ENCODE measurements at regions not wholly inside any gene's neighbourhood (a gene's known extent, or its start where the extent isn't known, plus 50 kb on each side); places are given as distances from the start of the nearest gene placed in this dataset.
"Not testable (repeated sequence)": the region's sequence is repeated elsewhere in the genome, so short reads cannot be mapped to it uniquely, and the experiment has no call there.

DNA sequence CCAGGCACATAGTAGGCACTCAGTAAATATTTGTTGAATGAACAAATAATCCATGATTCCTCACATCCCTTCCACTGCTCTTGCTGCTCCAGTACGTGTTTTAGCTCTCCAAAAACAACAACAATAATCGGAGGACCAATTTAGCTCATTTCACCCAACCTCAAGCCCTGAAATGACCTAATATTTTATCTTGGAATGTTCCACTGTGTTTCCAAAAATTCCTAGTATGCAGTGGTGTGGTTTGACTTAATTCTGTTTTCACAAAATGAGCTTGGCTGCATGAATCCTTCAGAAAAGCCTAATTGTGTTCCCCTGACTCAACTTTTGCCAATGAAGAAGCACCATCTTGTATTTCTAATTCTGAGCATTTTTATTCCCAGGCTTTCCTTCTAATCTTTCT lies 168.0 kb upstream of the PHACTR1 start:
- Mint-ChIP-seq H3K4me1 (no peaks in the 10 kb centered on the region), H3K27ac (no peak overlapping the region), H3K4me3 (no peak overlapping the region), H3K27me3 (peaks cover 19% of the 10 kb centered on the region), H3K9me3 (ENCODE audit: insufficient read depth) (no peaks in the 10 kb centered on the region)
- Histone ChIP-seq H3K4me3 (ENCODE audit: control extremely low read depth in 1 of 5, extremely low read depth in 1 of 5, insufficient read depth in 1 of 5, low read depth in 2 of 5, low read length in 4 of 5) (no peak overlapping the region), H3K36me3 (replicated peaks in 1 of 2; ENCODE audit: control extremely low read depth in 1 of 2, control insufficient read depth in 1 of 2, extremely low read depth in 1 of 2, insufficient read depth in 2 of 2, low read length in 1 of 2) (no peaks in the 10 kb centered on the region), H4K20me1 (ENCODE audit: control insufficient read depth, insufficient read depth, low read length, poor library complexity, severe bottlenecking) (no peaks in the 10 kb centered on the region), H3K27ac (ENCODE audit: low read length in 2 of 2) (no peak overlapping the region), H3K9ac (ENCODE audit: low read length) (no peak overlapping the region), H3K79me2 (ENCODE audit: control insufficient read depth, insufficient read depth, low read length) (no peaks in the 10 kb centered on the region), H2AFZ (ENCODE audit: insufficient read depth, low read depth, low read length, poor library complexity, severe bottlenecking) (no peak overlapping the region), H3K27me3 (replicated peaks in 1 of 4; ENCODE audit: control extremely low read depth in 1 of 4, control insufficient read depth in 3 of 4, insufficient read depth in 4 of 4, low read length in 3 of 4) (peaks cover 0 to 6% (median 2%) of the 10 kb centered on the region in 4 experiments), H3K4me1 (ENCODE audit: control insufficient read depth in 2 of 2, insufficient read depth in 2 of 2, low read length in 2 of 2) (no peaks in the 10 kb centered on the region), H3K9me3 (ENCODE audit: control extremely low read depth in 1 of 3, control insufficient read depth in 2 of 3, insufficient read depth in 1 of 3, low read length in 2 of 3) (peaks cover 0 to 4% (median 0%) of the 10 kb centered on the region in 3 donors), H3K4me2 (replicated peaks; ENCODE audit: low read depth, low read length, poor library complexity, severe bottlenecking) (no peak overlapping the region)
- WGBS (ENCODE audit: insufficient coverage): 100% methylated on average over 1 of the region's 2 CpGs
- ChIA-PET CTCF (no interaction called here), POLR2A (no interaction called here)
- TF ChIP-seq, protein P1, sequence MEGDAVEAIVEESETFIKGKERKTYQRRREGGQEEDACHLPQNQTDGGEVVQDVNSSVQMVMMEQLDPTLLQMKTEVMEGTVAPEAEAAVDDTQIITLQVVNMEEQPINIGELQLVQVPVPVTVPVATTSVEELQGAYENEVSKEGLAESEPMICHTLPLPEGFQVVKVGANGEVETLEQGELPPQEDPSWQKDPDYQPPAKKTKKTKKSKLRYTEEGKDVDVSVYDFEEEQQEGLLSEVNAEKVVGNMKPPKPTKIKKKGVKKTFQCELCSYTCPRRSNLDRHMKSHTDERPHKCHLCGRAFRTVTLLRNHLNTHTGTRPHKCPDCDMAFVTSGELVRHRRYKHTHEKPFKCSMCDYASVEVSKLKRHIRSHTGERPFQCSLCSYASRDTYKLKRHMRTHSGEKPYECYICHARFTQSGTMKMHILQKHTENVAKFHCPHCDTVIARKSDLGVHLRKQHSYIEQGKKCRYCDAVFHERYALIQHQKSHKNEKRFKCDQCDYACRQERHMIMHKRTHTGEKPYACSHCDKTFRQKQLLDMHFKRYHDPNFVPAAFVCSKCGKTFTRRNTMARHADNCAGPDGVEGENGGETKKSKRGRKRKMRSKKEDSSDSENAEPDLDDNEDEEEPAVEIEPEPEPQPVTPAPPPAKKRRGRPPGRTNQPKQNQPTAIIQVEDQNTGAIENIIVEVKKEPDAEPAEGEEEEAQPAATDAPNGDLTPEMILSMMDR (IDR thresholded peaks at IDR 0.05): no peak
- TF ChIP-seq EZH2 (IDR thresholded peaks at IDR 0.05; ENCODE audit: borderline replicate concordance, insufficient read depth, low read depth, low read length, poor library complexity, severe bottlenecking): no peak
- intact Hi-C loops (cut with micrococcal nuclease): no loop called here
- no peak for ATAC-seq (ENCODE audit: low read depth)
- no peak for DNase-seq

DNA sequence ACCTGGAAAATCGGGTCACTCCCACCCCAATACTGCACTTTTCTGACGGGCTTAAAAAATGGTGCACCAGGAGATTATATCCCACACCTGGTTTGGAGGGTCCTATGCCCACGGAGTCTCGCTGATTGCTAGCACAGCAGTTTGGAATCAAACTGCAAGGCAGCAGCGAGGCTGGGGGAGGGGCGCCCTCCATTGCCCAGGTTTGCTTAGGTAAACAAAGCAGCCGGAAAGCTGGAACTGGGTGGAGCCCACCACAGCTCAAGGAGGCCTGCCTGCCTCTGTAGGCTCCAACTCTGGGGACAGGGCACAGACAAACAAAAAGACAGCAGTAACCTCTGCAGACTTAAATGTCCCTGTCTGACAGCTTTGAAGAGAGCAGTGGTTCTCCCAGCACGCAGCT lies 167.1 kb upstream of the PHACTR1 start:
- H3K4me3 ChIP-seq (ENCODE audit: control extremely low read depth in 1 of 5, extremely low read depth in 1 of 5, insufficient read depth in 1 of 5, low read depth in 2 of 5, low read length in 4 of 5); H3K9me3 Mint-ChIP-seq (ENCODE audit: insufficient read depth); H3K9ac ChIP-seq (ENCODE audit: low read length); H3K36me3 ChIP-seq (replicated peaks in 1 of 2; ENCODE audit: control extremely low read depth in 1 of 2, control insufficient read depth in 1 of 2, extremely low read depth in 1 of 2, insufficient read depth in 2 of 2, low read length in 1 of 2); H3K9me3 ChIP-seq (ENCODE audit: control extremely low read depth in 1 of 3, control insufficient read depth in 2 of 3, insufficient read depth in 1 of 3, low read length in 2 of 3); H3K4me3 Mint-ChIP-seq; H4K20me1 ChIP-seq (ENCODE audit: control insufficient read depth, insufficient read depth, low read length, poor library complexity, severe bottlenecking); H3K4me1 ChIP-seq (ENCODE audit: control insufficient read depth in 2 of 2, insufficient read depth in 2 of 2, low read length in 2 of 2); H3K27me3 ChIP-seq (replicated peaks in 1 of 4; ENCODE audit: control extremely low read depth in 1 of 4, control insufficient read depth in 3 of 4, insufficient read depth in 4 of 4, low read length in 3 of 4); CTCF ChIA-PET; POLR2A ChIA-PET; ATAC-seq (ENCODE audit: low read depth); intact Hi-C loops (cut with micrococcal nuclease); H3K27ac Mint-ChIP-seq; H3K27ac ChIP-seq (ENCODE audit: low read length in 2 of 2); H2AFZ ChIP-seq (ENCODE audit: insufficient read depth, low read depth, low read length, poor library complexity, severe bottlenecking); H3K4me1 Mint-ChIP-seq; DNase-seq; H3K79me2 ChIP-seq (ENCODE audit: control insufficient read depth, insufficient read depth, low read length); H3K4me2 ChIP-seq (replicated peaks; ENCODE audit: low read depth, low read length, poor library complexity, severe bottlenecking): not testable (repeated sequence)
- WGBS (ENCODE audit: insufficient coverage): 89% methylated on average over 6 of the region's 8 CpGs
- H3K27me3 Mint-ChIP-seq: peaks cover 15% of the 10 kb centered on the region

- H3K79me2 ChIP-seq (ENCODE audit: control insufficient read depth, insufficient read depth, low read length); H3K4me3 Mint-ChIP-seq; H3K36me3 ChIP-seq (replicated peaks in 1 of 2; ENCODE audit: control extremely low read depth in 1 of 2, control insufficient read depth in 1 of 2, extremely low read depth in 1 of 2, insufficient read depth in 2 of 2, low read length in 1 of 2); H3K27ac ChIP-seq (ENCODE audit: low read length in 2 of 2); ATAC-seq (ENCODE audit: low read depth); CTCF ChIA-PET; POLR2A ChIA-PET; H2AFZ ChIP-seq (ENCODE audit: insufficient read depth, low read depth, low read length, poor library complexity, severe bottlenecking); H3K27me3 ChIP-seq (replicated peaks in 1 of 4; ENCODE audit: control extremely low read depth in 1 of 4, control insufficient read depth in 3 of 4, insufficient read depth in 4 of 4, low read length in 3 of 4); intact Hi-C loops (cut with micrococcal nuclease); H3K9ac ChIP-seq (ENCODE audit: low read length); H3K4me3 ChIP-seq (ENCODE audit: control extremely low read depth in 1 of 5, extremely low read depth in 1 of 5, insufficient read depth in 1 of 5, low read depth in 2 of 5, low read length in 4 of 5); H3K9me3 Mint-ChIP-seq (ENCODE audit: insufficient read depth); H3K4me2 ChIP-seq (replicated peaks; ENCODE audit: low read depth, low read length, poor library complexity, severe bottlenecking); H3K4me1 ChIP-seq (ENCODE audit: control insufficient read depth in 2 of 2, insufficient read depth in 2 of 2, low read length in 2 of 2); H4K20me1 ChIP-seq (ENCODE audit: control insufficient read depth, insufficient read depth, low read length, poor library complexity, severe bottlenecking); H3K9me3 ChIP-seq (ENCODE audit: control extremely low read depth in 1 of 3, control insufficient read depth in 2 of 3, insufficient read depth in 1 of 3, low read length in 2 of 3); H3K27ac Mint-ChIP-seq; H3K27me3 Mint-ChIP-seq; DNase-seq; H3K4me1 Mint-ChIP-seq: not testable (repeated sequence)
- WGBS (ENCODE audit: insufficient coverage): no CpG with 5 or more reads among the region's 2 CpGs
Measured at GRCh38 chr6:12554820-12555219, 161.7 kb upstream of the PHACTR1 start.
